KOPT-K1 (cell line): ENCODE measurements at regions not wholly inside any gene's neighbourhood (a gene's known extent, or its start where the extent isn't known, plus 50 kb on each side); places are given as distances from the start of the nearest gene placed in this dataset.

Source experiments
- H3K27ac ChIP-seq: fragments of 200-600 bp; sonication (generic); 2 replicates; pipeline ENCODE4 v1.5.1; 2016; ENCODE audit warnings: antibody characterized with exemption, mild to moderate bottlenecking, low read depth, low read length; ENCODE audit not compliant: poor library complexity, severe bottlenecking
- H3K36me3 ChIP-seq: fragments of 200-600 bp; sonication (generic); 2 replicates; pipeline ENCODE4 v1.5.1; 2017; ENCODE audit warnings: antibody characterized with exemption, mild to moderate bottlenecking, low read length, moderate library complexity; ENCODE audit not compliant: insufficient read depth
- H3K9me3 ChIP-seq: fragments of 200-600 bp; sonication (generic); 2 replicates; pipeline ENCODE4 v1.5.1; 2017; ENCODE audit warnings: antibody characterized with exemption, low read length, mild to moderate bottlenecking; ENCODE audit not compliant: insufficient read depth, poor library complexity, severe bottlenecking

- Histone ChIP-seq H3K36me3 (no peaks in the 10 kb centered on the region), H3K27ac (no peak overlapping the region), H3K9me3 (no peaks in the 10 kb centered on the region)
These were observed 617.2 kb upstream of the CDH7 start for GRCh38 chr18:65133610-65134009.

GRCh38 chr18:65124633-65125032 is 626.2 kb upstream of the CDH7 start:
- H3K9me3 ChIP-seq, result peaks cover 18% of the 10 kb centered on the region
- peak overlapping the region; percentile 25 for H3K27ac ChIP-seq
- no peaks in the 10 kb centered on the region for H3K36me3 ChIP-seq

- Histone ChIP-seq H3K36me3 (no peaks in the 10 kb centered on the region), H3K9me3 (no peaks in the 10 kb centered on the region), H3K27ac (no peak overlapping the region)
These were observed 646.9 kb upstream of the CDH7 start for GRCh38 chr18:65103864-65104263.

GRCh38 chr18:65093346-65093745 is 657.5 kb upstream of the CDH7 start:
- H3K9me3 ChIP-seq, result no peaks in the 10 kb centered on the region
- H3K27ac ChIP-seq, result no peak overlapping the region
- H3K36me3 ChIP-seq, result no peaks in the 10 kb centered on the region

GRCh38 chr18:65091744-65092329 is 659.0 kb upstream of the CDH7 start:
- Histone ChIP-seq H3K27ac (no peak overlapping the region), H3K9me3 (no peaks in the 10 kb centered on the region), H3K36me3 (no peaks in the 10 kb centered on the region)

- Histone ChIP-seq H3K9me3 (no peaks in the 10 kb centered on the region), H3K36me3 (no peaks in the 10 kb centered on the region), H3K27ac (no peak overlapping the region)
These were observed 667.9 kb upstream of the CDH7 start for GRCh38 chr18:65082907-65083306.

GRCh38 chr18:65081786-65082185 is 669.0 kb upstream of the CDH7 start:
- Histone ChIP-seq H3K36me3 (no peaks in the 10 kb centered on the region), H3K27ac (no peak overlapping the region), H3K9me3 (no peaks in the 10 kb centered on the region)

- Histone ChIP-seq H3K36me3 (no peaks in the 10 kb centered on the region), H3K9me3 (peaks cover 4% of the 10 kb centered on the region), H3K27ac (no peak overlapping the region)
These were observed 677.7 kb upstream of the CDH7 start for GRCh38 chr18:65073060-65073550.

- H3K36me3 ChIP-seq, result no peaks in the 10 kb centered on the region
- H3K9me3 ChIP-seq, result no peaks in the 10 kb centered on the region
- no peak overlapping the region for H3K27ac ChIP-seq
These were observed 693.3 kb upstream of the CDH7 start for GRCh38 chr18:65057439-65058083.

GRCh38 chr18:65056575-65056974 is 694.2 kb upstream of the CDH7 start:
- Histone ChIP-seq H3K27ac (no peak overlapping the region), H3K9me3 (no peaks in the 10 kb centered on the region)

GRCh38 chr18:65049586-65049985 is 701.2 kb upstream of the CDH7 start:
- no peaks in the 10 kb centered on the region for H3K9me3 ChIP-seq
- H3K36me3 ChIP-seq, result no peaks in the 10 kb centered on the region
- no peak overlapping the region for H3K27ac ChIP-seq

More at GRCh38 chr18:65056575-65056974, 694.2 kb upstream of the CDH7 start:
- H3K36me3 ChIP-seq, result no peaks in the 10 kb centered on the region

- no peak overlapping the region for H3K27ac ChIP-seq
- no peaks in the 10 kb centered on the region for H3K9me3 ChIP-seq
- H3K36me3 ChIP-seq, result no peaks in the 10 kb centered on the region
These were observed 711.2 kb upstream of the CDH7 start for GRCh38 chr18:65039578-65039977.

- Histone ChIP-seq H3K27ac (no peak overlapping the region), H3K9me3 (no peaks in the 10 kb centered on the region), H3K36me3 (no peaks in the 10 kb centered on the region)
These were observed 715.1 kb upstream of the CDH7 start for GRCh38 chr18:65035701-65036100.

- no peaks in the 10 kb centered on the region for H3K36me3 ChIP-seq
- no peaks in the 10 kb centered on the region for H3K9me3 ChIP-seq
These were observed 725.1 kb upstream of the CDH7 start for GRCh38 chr18:65025756-65026155.

GRCh38 chr18:65021021-65021420 is 729.8 kb upstream of the CDH7 start:
- no peak overlapping the region for H3K27ac ChIP-seq
- no peaks in the 10 kb centered on the region for H3K36me3 ChIP-seq
- no peaks in the 10 kb centered on the region for H3K9me3 ChIP-seq

More at GRCh38 chr18:65025756-65026155, 725.1 kb upstream of the CDH7 start:
- H3K27ac ChIP-seq, result no peak overlapping the region

GRCh38 chr18:65018184-65018583 is 732.6 kb upstream of the CDH7 start:
- no peak overlapping the region for H3K27ac ChIP-seq
- no peaks in the 10 kb centered on the region for H3K36me3 ChIP-seq
- H3K9me3 ChIP-seq, result no peaks in the 10 kb centered on the region
